Choroid plexus epithelial cell (primary cell): ENCODE measurements at regions not wholly inside any gene's neighbourhood (a gene's known extent, or its start where the extent isn't known, plus 50 kb on each side); places are given as distances from the start of the nearest gene placed in this dataset.

ENCODE experiments used
- DNase-seq: peaks from one replicate; pipeline ENCODE4 v3.0.0-alpha.2; 2010; ENCODE audit warnings: low read depth
- H3K4me3 ChIP-seq: 2 replicates; pipeline ENCODE4 v1.5.1; 2011; ENCODE audit warnings: low read depth, mild to moderate bottlenecking, control low read depth, low read length, moderate library complexity
- TF ChIP-seq, protein P1 (sequence below): conservative IDR thresholded peaks from 2 replicates; pipeline ENCODE4 v1.5.1; 2011; ENCODE audit warnings: low read depth, mild to moderate bottlenecking, control low read depth, inconsistent platforms, low read length, moderate library complexity

DNA sequence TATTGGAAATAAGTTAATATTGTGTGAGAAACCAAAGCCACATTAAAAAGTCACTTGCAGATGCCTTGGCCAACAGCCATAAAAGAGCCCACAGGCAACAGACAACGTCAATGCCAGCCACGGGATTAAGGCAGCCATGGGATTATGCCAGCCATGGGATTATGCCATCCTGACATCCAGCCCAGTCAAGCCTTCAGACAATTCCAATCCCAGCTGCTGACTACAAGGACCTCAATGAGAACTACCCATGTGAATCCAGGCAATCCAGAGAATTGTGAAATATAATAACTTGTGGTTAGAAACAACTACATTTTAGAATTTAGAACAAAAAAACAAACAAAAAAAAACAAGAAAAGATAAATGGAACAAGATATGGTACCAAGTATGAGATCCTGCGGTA is 356.6 kb downstream of the EFNB2 start:
- TF ChIP-seq, protein P1, sequence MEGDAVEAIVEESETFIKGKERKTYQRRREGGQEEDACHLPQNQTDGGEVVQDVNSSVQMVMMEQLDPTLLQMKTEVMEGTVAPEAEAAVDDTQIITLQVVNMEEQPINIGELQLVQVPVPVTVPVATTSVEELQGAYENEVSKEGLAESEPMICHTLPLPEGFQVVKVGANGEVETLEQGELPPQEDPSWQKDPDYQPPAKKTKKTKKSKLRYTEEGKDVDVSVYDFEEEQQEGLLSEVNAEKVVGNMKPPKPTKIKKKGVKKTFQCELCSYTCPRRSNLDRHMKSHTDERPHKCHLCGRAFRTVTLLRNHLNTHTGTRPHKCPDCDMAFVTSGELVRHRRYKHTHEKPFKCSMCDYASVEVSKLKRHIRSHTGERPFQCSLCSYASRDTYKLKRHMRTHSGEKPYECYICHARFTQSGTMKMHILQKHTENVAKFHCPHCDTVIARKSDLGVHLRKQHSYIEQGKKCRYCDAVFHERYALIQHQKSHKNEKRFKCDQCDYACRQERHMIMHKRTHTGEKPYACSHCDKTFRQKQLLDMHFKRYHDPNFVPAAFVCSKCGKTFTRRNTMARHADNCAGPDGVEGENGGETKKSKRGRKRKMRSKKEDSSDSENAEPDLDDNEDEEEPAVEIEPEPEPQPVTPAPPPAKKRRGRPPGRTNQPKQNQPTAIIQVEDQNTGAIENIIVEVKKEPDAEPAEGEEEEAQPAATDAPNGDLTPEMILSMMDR = no peak
- DNase-seq = peak; percentile 34

DNA sequence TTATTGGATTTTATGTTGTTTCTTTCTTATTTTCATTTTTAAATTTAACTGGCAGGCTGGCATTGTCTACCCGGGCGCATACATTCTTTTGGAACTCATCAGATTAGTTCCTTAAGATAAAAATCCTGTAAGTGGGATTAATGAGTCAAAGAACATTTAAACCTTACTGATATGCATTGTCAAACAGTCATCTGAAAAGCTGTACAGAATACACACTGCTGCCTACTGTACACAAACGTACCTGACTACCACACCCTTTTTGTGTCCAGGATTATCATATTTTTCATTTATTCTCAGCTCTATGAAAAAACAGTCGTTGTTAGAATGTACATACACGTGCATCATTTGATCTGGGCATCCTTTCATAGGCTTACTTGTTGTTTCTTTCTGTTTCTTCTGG is 358.3 kb downstream of the EFNB2 start:
- DNase-seq = no peak
- TF ChIP-seq, protein P1 = no peak
- H3K4me3 ChIP-seq = no peak overlapping the region

More for the DNA sequence above, 356.6 kb downstream of the EFNB2 start:
- no peak overlapping the region for H3K4me3 ChIP-seq

DNA sequence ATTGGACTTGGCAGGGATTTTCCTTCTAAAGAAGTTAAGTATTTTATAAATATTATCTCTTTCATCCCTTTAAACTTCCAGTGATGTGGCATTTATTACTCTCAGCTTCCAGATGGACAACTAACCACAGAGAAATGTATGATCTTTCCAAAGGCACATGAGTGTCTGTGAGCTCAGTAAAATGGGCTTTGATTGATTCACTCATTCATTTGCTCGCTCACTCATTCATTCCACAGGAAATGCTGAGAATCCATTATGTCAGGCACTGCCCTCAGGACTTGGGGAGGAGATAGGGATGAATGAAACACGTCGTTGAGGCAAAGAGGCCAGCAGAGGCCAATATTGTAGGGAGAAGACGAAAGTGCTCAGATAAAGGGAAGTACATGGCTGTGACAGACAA is 359.3 kb downstream of the EFNB2 start:
- TF ChIP-seq, protein P1 = no peak
- DNase-seq = no peak
- no peak overlapping the region for H3K4me3 ChIP-seq

DNA sequence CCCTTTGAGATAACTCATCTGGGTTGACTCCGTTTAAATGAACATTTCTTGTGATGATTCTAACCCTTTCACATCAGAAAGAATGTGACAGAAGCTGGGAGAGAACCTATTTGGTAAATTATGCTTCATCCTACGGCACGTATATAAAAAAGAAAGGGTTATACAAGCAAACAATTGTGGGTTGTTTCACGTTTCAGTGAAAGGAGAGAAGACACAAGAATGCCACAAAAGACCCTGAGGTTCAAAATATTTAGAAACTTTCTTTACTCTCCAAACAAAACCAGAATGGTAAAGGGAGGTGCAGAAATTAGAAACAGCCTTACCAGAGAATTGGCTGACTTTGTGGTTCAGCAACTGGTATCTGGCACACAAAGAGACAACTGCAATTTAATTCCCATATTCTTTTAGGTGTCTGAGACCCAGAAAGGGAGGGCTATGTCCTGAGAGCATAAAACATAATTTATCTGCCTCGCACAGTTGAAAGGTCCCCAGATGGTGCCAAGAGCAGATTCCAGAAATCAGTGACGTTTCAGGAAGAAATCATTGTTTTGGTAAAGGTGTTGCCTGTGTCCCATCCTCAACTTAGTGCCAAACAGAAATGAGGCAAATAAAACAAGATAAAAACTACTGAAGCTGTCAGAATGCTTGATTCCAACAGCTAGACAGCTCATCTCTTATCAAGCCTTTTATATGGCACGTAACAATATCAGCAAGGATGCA is 361.4 kb downstream of the EFNB2 start:
- DNase-seq = no peak
- no peak overlapping the region for H3K4me3 ChIP-seq
- TF ChIP-seq, protein P1 = no peak

DNA sequence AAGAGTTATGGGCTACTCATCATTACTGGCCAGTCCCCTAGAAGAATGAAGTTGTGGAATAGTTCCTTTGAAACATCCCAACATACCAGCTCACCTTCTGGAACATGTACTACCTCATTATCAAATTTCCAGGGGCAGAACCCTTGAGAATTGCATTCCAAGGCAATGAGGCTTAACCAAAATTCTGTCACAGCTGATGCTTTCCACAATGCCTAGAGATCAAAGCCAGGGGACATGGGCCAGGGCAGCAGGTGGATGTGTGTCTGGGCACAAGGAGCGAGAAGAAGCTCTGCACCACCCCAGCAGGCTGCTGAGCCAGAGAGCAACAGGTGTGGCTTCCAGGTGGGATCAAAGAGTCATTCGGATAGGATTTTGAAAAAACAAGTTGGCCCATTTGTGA is 362.1 kb downstream of the EFNB2 start:
- DNase-seq = no peak
- H3K4me3 ChIP-seq = no peak overlapping the region
- TF ChIP-seq, protein P1 = no peak

DNA sequence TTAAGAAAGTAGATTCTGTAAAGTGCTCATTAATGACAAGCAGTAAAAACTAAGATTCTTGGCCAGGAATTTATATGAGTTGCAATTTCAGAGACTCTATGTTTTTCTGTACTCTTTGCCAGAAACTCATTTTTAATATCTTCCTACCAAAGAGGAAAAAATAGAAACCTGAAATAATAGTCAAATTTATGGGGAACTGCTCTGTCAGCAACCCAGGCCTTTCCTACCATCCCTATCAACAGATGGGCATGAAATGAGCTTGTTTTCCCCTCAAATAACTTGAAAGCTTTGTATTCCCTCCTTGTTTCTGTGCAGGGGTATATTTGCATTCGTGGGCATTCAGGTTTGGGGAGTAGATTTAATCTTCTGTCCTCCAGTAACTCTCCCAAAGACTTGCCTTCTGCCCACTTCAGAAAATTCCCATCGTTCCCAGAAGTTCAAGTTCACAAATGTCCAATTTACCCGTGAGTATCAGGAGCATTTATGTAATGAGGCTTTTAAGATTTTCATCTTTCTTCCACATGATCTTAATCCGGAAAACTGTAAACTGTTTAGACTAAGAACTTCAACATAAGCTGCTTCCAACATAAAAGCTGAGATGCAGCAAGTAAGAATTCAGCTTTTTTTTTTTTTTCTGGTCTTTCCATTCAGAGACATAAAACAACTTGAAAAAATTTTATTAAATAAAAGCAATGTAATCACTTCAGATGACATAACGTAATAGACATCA is 363.1 kb downstream of the EFNB2 start:
- no peak overlapping the region for H3K4me3 ChIP-seq
- TF ChIP-seq, protein P1 = no peak
- DNase-seq = no peak

DNA sequence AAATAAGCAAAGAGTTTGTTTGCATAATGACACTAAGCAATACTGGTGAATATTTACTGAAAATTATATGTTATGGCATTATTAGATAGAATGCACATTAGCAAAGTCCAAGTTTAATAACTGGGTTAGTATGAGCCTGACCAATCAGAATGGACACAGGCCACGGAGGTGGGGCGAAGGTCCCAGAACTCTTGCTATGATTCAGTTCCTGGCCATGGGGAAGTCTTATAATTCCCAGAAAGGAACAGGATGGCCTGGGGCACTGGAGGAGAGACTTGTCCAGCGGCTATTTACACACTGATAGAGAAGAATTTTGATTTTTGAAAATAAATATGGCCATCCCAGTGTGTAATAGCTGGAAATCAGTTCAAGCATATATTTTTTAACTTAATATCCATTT is 372.0 kb downstream of the EFNB2 start:
- H3K4me3 ChIP-seq = no peak overlapping the region
- TF ChIP-seq, protein P1 = no peak
- DNase-seq = no peak
